ENCODE measurements at regions not wholly inside any gene's neighbourhood (a gene's known extent, or its start where the extent isn't known, plus 50 kb on each side); places are given as distances from the start of the nearest gene placed in this dataset.

- no peaks in the 10 kb centered on the region for H3K36me3 ChIP-seq
- no peak overlapping the region for H3K4me3 ChIP-seq
- H3K9me3 ChIP-seq = no peaks in the 10 kb centered on the region
- intact Hi-C loops (cut with DNase I) = no loop called here
- TF ChIP-seq POLR2A (IDR thresholded peaks at IDR 0.05) (no peak), CTCF (IDR thresholded peaks at IDR 0.05) (no peak)
- no peaks in the 10 kb centered on the region for H3K4me1 ChIP-seq
- no peaks in the 10 kb centered on the region for H3K27me3 ChIP-seq
- no peak overlapping the region for H3K27ac ChIP-seq
- no peak for DNase-seq
- WGBS, 2 donors = 53 to 58% methylated on average over 5 of the region's 5 CpGs
These were observed 319.2 kb downstream of the DRD1 start for GRCh38 chr5:175124821-175125220.

GRCh38 chr5:175124251-175124813 is 319.6 kb downstream of the DRD1 start:
- Histone ChIP-seq H3K4me1 (no peaks in the 10 kb centered on the region), H3K27ac (no peak overlapping the region), H3K36me3 (no peaks in the 10 kb centered on the region), H3K27me3 (no peaks in the 10 kb centered on the region), H3K4me3 (no peak overlapping the region), H3K9me3 (no peaks in the 10 kb centered on the region)
- no peak for DNase-seq
- TF ChIP-seq CTCF (IDR thresholded peaks at IDR 0.05) (no peak), POLR2A (IDR thresholded peaks at IDR 0.05) (no peak)
- WGBS, 2 donors = 89 to 91% methylated on average over 4 of the region's 4 CpGs
- intact Hi-C loops (cut with DNase I) = no loop called here

GRCh38 chr5:175123542-175123941 is 320.4 kb downstream of the DRD1 start:
- H3K9me3 ChIP-seq = no peaks in the 10 kb centered on the region
- H3K4me3 ChIP-seq = no peak overlapping the region
- no peaks in the 10 kb centered on the region for H3K4me1 ChIP-seq
- intact Hi-C loops (cut with DNase I) = no loop called here
- WGBS, 2 donors = 79 to 89% methylated on average over 6 of the region's 6 CpGs
- TF ChIP-seq POLR2A (IDR thresholded peaks at IDR 0.05) = no peak
- no peak for TF ChIP-seq CTCF (IDR thresholded peaks at IDR 0.05)
- no peak overlapping the region for H3K27ac ChIP-seq
- DNase-seq = no peak
- H3K36me3 ChIP-seq = no peaks in the 10 kb centered on the region
- no peaks in the 10 kb centered on the region for H3K27me3 ChIP-seq

GRCh38 chr5:175121457-175121856 is 322.5 kb downstream of the DRD1 start:
- TF ChIP-seq CTCF (IDR thresholded peaks at IDR 0.05) (no peak), POLR2A (IDR thresholded peaks at IDR 0.05) (no peak)
- no peaks in the 10 kb centered on the region for H3K9me3 ChIP-seq
- DNase-seq = no peak
- H3K27me3 ChIP-seq = no peaks in the 10 kb centered on the region
- no peaks in the 10 kb centered on the region for H3K4me1 ChIP-seq
- WGBS, 2 donors = 89 to 90% methylated on average over 2 of the region's 2 CpGs
- intact Hi-C loops (cut with DNase I) = no loop called here
- H3K27ac ChIP-seq = no peak overlapping the region
- no peak overlapping the region for H3K4me3 ChIP-seq
- H3K36me3 ChIP-seq = no peaks in the 10 kb centered on the region

- DNase-seq = no peak
- no peaks in the 10 kb centered on the region for H3K9me3 ChIP-seq
- H3K27me3 ChIP-seq = no peaks in the 10 kb centered on the region
- H3K36me3 ChIP-seq = no peaks in the 10 kb centered on the region
- H3K27ac ChIP-seq = no peak overlapping the region
- TF ChIP-seq CTCF (IDR thresholded peaks at IDR 0.05) (no peak), POLR2A (IDR thresholded peaks at IDR 0.05) (no peak)
- no peak overlapping the region for H3K4me3 ChIP-seq
- no peaks in the 10 kb centered on the region for H3K4me1 ChIP-seq
- WGBS, 2 donors = 77 to 82% methylated on average over 6 to 7 of the region's 7 CpGs
- intact Hi-C loops (cut with DNase I) = no loop called here
These were observed 323.6 kb downstream of the DRD1 start for GRCh38 chr5:175120412-175120811.

Measured in esophagus squamous epithelium (tissue), 5 donors.